ENCODE measurements at regions not wholly inside any gene's neighbourhood (a gene's known extent, or its start where the extent isn't known, plus 50 kb on each side); places are given as distances from the start of the nearest gene placed in this dataset.

DNA sequence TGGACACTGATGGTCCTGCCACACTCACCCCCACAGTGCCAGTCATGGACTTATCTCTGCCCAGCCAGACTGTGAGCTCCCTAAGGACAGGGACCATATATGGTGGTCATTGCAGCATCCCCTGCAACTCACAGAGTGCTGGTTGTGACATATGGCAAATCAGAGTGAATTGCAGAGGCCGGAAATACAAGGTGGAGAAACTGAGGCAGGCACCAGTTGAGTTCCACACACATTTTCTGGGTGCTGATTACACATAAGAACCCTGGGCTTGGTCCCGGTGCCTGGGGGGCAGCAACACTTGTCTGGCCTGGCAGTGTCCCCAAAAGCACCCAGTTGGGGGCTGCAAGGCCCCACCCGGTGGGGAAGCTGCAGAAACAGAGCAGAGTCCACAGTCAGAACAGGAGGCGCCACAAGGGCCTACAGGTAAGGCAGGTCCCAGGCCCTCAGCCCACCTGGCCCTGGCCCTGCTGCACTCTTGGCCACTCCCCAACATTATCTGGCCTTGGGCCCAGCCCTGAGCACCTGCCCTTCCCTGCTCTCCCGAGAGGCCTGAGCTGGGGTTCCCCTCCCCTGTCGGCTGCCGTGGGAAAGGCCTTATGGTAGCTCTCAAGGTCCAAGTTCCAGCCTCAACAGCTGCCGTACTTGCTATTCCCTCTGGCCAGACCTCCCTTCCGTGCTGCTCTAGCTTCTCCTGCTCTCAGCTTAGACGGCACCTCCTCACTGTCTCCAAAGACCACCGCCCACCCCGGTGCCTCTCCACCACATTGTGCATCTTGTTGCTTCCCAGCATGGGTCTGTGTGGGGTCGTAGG lies 140.8 kb upstream of the PTPN1 start:
- TF ChIP-seq, protein P1, sequence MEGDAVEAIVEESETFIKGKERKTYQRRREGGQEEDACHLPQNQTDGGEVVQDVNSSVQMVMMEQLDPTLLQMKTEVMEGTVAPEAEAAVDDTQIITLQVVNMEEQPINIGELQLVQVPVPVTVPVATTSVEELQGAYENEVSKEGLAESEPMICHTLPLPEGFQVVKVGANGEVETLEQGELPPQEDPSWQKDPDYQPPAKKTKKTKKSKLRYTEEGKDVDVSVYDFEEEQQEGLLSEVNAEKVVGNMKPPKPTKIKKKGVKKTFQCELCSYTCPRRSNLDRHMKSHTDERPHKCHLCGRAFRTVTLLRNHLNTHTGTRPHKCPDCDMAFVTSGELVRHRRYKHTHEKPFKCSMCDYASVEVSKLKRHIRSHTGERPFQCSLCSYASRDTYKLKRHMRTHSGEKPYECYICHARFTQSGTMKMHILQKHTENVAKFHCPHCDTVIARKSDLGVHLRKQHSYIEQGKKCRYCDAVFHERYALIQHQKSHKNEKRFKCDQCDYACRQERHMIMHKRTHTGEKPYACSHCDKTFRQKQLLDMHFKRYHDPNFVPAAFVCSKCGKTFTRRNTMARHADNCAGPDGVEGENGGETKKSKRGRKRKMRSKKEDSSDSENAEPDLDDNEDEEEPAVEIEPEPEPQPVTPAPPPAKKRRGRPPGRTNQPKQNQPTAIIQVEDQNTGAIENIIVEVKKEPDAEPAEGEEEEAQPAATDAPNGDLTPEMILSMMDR (optimal IDR thresholded peaks at IDR 0.05 in 1 of 3, IDR thresholded peaks at IDR 0.05 in 1 of 3, conservative IDR thresholded peaks at IDR 0.05 in 1 of 3; ENCODE audit: extremely low read depth in 1 of 3, insufficient read depth in 2 of 3, low read length in 3 of 3): no peak
- TF ChIP-seq EZH2 (IDR thresholded peaks at IDR 0.05; ENCODE audit: low read length): no peak

All from keratinocyte (primary cell).